ENCODE measurements at regions not wholly inside any gene's neighbourhood (a gene's known extent, or its start where the extent isn't known, plus 50 kb on each side); places are given as distances from the start of the nearest gene placed in this dataset.

- DNase-seq = no peak
These were observed 633.7 kb downstream of the BRD1 start for GRCh38 chr22:49193901-49194465.

DNA sequence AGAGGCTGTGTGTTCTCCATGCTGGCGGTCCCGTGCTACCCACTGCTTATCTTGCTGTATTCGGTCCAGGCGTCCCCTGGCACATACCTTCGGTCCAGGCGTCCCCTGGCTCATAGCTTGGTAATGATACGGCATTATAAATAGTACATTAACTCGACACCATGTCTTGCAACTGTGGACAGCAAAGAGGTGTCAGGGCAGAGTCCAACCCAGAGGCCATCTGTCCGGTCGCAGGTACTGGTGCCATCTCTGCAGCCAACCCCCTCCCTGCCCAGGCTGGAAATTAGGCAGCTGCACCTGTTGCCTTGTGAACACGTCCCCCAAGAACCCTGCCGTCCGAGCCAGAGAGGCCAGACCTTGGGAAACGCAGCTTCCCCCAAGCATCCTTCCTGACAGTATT lies 634.3 kb downstream of the BRD1 start:
- DNase-seq = no peak

GRCh38 chr22:49192857-49193250 lies 634.8 kb downstream of the BRD1 start:
- no peak for DNase-seq

GRCh38 chr22:49192180-49192856 lies 635.4 kb downstream of the BRD1 start:
- DNase-seq = no peak

GRCh38 chr22:49191506-49191980 lies 636.1 kb downstream of the BRD1 start:
- DNase-seq = no peak

DNA sequence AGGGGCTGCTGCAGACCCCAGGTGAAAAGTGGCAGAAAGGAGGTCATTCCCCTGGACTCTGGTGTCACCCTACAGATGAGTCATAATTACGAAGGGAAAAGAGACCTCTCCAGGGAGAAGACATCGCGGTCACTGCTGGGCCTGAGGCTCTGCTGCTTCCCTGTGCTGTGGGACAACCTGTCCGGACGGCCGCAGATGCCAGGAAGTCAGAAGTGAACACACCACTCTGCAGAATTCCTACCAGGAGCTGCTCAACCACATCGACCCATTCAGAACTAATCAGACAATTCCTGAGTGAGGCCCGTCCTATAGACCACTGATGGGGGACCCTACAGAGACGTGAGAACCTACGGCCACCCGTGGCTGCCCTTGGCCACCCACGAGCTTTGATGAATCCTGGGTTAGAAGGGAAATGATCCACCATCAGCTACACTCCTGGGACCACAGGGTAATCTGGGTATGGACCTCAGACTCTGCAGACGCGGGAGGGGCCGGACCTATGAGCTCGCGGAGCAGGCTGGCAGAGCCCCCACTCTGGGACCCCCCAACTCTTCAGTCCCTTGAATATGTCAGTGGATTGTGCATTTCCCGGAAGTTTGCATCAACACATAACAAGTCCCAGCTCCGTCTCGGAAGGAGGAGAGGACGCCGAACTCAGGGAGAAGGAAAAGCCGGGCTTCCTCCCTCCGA lies 636.7 kb downstream of the BRD1 start:
- DNase-seq = no peak

GRCh38 chr22:49189871-49190270 lies 637.8 kb downstream of the BRD1 start:
- DNase-seq = no peak

- DNase-seq = no peak
These were observed 639.1 kb downstream of the BRD1 start for GRCh38 chr22:49188591-49188990.

DNA sequence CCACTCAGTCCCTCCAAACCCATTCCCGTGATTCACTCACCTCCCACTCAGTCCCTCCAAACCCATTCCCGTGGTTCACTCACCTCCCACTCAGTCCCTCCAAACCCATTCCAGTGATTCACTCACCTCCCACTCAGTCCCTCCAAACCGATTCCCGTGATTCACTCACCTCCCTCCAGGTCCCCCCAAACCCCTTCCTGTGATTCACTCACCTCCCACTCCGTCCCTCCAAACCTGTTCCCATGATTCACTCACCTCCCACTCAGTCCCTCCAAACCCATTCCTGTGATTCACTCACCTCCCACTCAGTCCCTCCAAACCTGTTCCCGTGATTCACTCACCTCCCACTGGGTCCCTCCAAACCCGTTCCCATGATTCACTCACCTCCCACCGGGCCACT lies 639.6 kb downstream of the BRD1 start:
- DNase-seq = no peak

DNA sequence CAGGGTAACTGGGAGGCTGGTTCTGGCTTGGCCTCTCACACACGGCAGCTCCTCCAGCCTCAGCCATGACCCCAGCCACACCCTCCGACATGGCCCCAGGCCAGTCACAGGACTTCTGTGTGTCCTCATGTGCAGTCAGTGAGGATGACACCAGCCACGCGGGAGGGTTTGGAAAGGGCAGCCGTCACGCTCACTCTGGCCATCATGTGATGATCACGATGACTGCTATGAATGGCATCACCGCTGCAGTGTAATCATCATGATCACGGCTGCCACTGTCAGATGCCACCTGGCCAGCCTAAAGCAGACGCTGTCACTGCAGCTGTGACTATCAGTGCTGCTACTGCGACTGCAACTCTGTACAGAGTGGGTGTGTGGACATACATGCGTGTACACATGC lies 640.9 kb downstream of the BRD1 start:
- DNase-seq = no peak

- DNase-seq = no peak
These were observed 641.4 kb downstream of the BRD1 start for GRCh38 chr22:49186293-49186692.

GRCh38 chr22:49185312-49185969 lies 642.2 kb downstream of the BRD1 start:
- DNase-seq = no peak

- no peak for DNase-seq
These were observed 642.9 kb downstream of the BRD1 start for GRCh38 chr22:49184736-49185135.

DNA sequence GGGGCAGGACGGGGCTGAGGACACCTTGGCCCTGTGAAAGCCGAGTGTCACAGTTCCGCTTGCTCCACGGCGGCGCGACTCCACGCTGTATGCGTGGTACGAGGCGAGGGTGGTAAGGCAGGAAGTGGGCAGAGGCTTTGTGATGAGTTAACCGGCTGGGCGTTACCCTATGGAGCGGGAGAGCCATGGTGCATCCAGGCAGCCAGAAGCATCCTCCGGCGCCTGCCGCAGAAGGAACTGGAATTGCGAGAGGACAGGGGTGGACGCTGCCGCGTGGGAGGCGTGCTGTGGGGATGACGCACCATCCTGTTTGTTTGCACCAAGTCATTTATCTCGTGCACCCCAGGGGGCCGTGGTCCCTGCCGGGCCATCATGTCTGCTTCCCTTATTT lies 643.9 kb downstream of the BRD1 start:
- no peak for DNase-seq

DNA sequence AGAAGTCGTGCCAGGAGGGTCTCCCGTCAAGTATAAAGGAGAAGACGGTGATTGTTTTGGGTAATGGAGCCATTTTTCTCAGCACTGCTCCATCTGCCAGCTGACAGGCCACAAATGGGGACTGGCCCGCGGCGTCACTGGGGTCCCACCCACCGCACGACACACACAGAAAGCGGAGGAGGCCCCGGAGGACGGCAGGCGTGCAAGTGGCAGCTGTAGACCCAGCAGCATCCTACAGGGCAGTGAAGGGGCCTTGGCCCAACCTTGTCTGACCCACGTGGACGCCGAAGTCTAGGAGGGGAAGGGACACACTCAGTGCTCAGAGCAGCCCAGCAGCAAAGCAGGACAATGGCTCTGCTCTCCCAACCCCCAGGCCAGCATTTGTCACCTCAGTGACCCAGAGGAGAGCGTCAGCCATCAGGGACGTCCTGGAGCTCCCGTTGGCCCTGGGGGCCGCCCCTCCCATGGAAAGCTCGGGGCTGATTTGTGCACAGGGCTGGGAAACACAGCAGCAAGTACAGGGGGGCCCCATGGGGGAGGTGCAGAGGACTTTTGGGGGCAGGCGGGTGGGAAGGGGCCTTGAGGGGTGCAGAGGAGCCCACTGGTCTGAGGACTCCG lies 644.4 kb downstream of the BRD1 start:
- no peak for DNase-seq

DNA sequence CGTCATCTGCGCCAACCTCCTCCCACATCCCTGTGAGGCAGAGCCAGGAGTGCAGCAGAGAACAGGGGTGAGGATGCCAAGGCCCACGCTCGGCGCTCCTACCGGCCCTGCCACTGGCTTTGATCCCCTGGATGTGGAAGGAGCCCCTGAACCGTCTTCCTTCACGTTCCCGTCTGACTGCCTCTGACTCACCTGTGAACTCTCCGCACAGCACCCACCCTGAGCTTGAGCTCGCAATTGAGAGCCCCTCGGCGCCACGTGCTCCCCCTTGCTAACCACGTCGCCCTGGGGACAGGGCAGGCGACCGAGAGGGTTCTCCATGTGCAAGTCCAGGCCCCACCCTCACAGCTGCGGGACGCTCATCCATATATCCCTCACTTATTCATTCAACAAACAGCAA lies 645.3 kb downstream of the BRD1 start:
- no peak for DNase-seq

DNA sequence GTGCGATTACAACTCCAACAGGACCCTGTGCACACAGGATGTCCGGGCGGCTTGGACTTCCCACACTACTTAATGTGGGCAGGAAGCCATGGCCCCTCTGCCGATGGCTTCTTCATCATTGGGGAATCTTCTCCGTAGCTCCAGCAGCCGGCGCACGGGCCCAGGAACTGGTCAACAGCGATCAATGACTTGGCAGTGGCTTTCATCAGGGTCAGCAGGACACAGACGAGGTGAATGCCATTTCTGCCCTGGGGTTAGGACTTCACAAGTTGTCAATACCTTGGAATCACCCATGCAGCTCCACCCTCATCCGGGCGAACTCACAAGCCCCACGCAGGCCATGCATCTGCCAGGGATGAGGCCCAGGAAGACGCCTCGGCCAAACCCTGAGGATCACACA lies 645.7 kb downstream of the BRD1 start:
- no peak for DNase-seq

- DNase-seq = no peak
These were observed 646.2 kb downstream of the BRD1 start for GRCh38 chr22:49181431-49181830.

- DNase-seq = no peak
These were observed 647.0 kb downstream of the BRD1 start for GRCh38 chr22:49180683-49181024.

- no peak for DNase-seq
These were observed 647.6 kb downstream of the BRD1 start for GRCh38 chr22:49179886-49180682.

DNA sequence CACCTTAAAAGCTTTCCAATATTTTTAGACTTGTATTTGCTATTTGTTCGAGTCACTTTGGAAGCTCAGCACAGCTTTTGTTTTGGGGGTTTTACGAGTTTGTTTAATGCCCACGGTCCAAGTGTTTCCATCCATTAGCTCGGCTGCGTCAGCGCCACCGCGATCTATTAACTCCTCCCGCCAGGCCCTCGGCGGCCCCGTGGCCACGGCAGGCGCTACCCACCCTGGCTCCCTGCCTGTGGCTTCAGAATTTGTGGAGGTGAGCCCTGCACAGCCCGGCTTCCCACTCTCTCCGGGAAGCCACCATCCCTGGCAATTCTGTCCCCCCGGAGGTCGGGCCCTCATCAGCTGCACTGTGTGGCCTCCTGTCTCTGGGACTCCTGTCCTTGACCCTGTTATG lies 648.5 kb downstream of the BRD1 start:
- no peak for DNase-seq

- no peak for DNase-seq
These were observed 649.2 kb downstream of the BRD1 start for GRCh38 chr22:49178246-49179005.
